ENCODE measurements at regions not wholly inside any gene's neighbourhood (a gene's known extent, or its start where the extent isn't known, plus 50 kb on each side); places are given as distances from the start of the nearest gene placed in this dataset.

- Histone ChIP-seq H3K9me3 (ENCODE audit: control insufficient read depth in 5 of 5, low read length in 5 of 5) (no peaks in the 10 kb centered on the region), H3K36me3 (ENCODE audit: control insufficient read depth in 5 of 5, insufficient read depth in 5 of 5, low read length in 5 of 5) (no peaks in the 10 kb centered on the region), H3K4me3 (ENCODE audit: low read depth in 1 of 5, low read length in 5 of 5) (no peak overlapping the region), H3K4me1 (ENCODE audit: control insufficient read depth in 5 of 5, insufficient read depth in 5 of 5, low read length in 5 of 5) (no peaks in the 10 kb centered on the region), H3K27me3 (ENCODE audit: control insufficient read depth in 5 of 5, insufficient read depth in 4 of 5, low read length in 5 of 5) (peaks cover 0 to 3% (median 0%) of the 10 kb centered on the region in 5 donors), H3K27ac (ENCODE audit: low read depth, low read length) (no peak overlapping the region), H3K9ac (ENCODE audit: low read length in 5 of 5) (no peak overlapping the region)
These were observed 435.0 kb upstream of the SMIM21 start for GRCh38 chr18:75862458-75862857.

GRCh38 chr18:75860166-75860565 is 432.7 kb upstream of the SMIM21 start:
- H3K9ac ChIP-seq (ENCODE audit: low read length in 5 of 5) = no peak overlapping the region
- no peak overlapping the region for H3K4me3 ChIP-seq (ENCODE audit: low read depth in 1 of 5, low read length in 5 of 5)
- H3K36me3 ChIP-seq (ENCODE audit: control insufficient read depth in 5 of 5, insufficient read depth in 5 of 5, low read length in 5 of 5) = no peaks in the 10 kb centered on the region
- peaks cover 0 to 2% (median 0%) of the 10 kb centered on the region in 5 donors for H3K4me1 ChIP-seq (ENCODE audit: control insufficient read depth in 5 of 5, insufficient read depth in 5 of 5, low read length in 5 of 5)
- no peaks in the 10 kb centered on the region for H3K9me3 ChIP-seq (ENCODE audit: control insufficient read depth in 5 of 5, low read length in 5 of 5)
- H3K27ac ChIP-seq (ENCODE audit: low read depth, low read length) = no peak overlapping the region
- H3K27me3 ChIP-seq (ENCODE audit: control insufficient read depth in 5 of 5, insufficient read depth in 4 of 5, low read length in 5 of 5) = peaks cover 0 to 3% (median 0%) of the 10 kb centered on the region in 5 donors

GRCh38 chr18:75859533-75859932 is 432.0 kb upstream of the SMIM21 start:
- H3K36me3 ChIP-seq (ENCODE audit: control insufficient read depth in 5 of 5, insufficient read depth in 5 of 5, low read length in 5 of 5) = no peaks in the 10 kb centered on the region
- no peak overlapping the region for H3K9ac ChIP-seq (ENCODE audit: low read length in 5 of 5)
- no peaks in the 10 kb centered on the region for H3K27me3 ChIP-seq (ENCODE audit: control insufficient read depth in 5 of 5, insufficient read depth in 4 of 5, low read length in 5 of 5)
- peaks cover 0 to 2% (median 0%) of the 10 kb centered on the region in 5 donors for H3K4me1 ChIP-seq (ENCODE audit: control insufficient read depth in 5 of 5, insufficient read depth in 5 of 5, low read length in 5 of 5)
- no peaks in the 10 kb centered on the region for H3K9me3 ChIP-seq (ENCODE audit: control insufficient read depth in 5 of 5, low read length in 5 of 5)
- H3K27ac ChIP-seq (ENCODE audit: low read depth, low read length) = no peak overlapping the region
- H3K4me3 ChIP-seq (ENCODE audit: low read depth in 1 of 5, low read length in 5 of 5) = no peak overlapping the region

- Histone ChIP-seq H3K27ac (ENCODE audit: low read depth, low read length) (no peak overlapping the region), H3K4me3 (ENCODE audit: low read depth in 1 of 5, low read length in 5 of 5) (no peak overlapping the region), H3K36me3 (ENCODE audit: control insufficient read depth in 5 of 5, insufficient read depth in 5 of 5, low read length in 5 of 5) (no peaks in the 10 kb centered on the region), H3K4me1 (ENCODE audit: control insufficient read depth in 5 of 5, insufficient read depth in 5 of 5, low read length in 5 of 5) (peaks cover 0 to 2% (median 0%) of the 10 kb centered on the region in 5 donors), H3K9me3 (ENCODE audit: control insufficient read depth in 5 of 5, low read length in 5 of 5) (no peaks in the 10 kb centered on the region), H3K9ac (ENCODE audit: low read length in 5 of 5) (no peak overlapping the region), H3K27me3 (ENCODE audit: control insufficient read depth in 5 of 5, insufficient read depth in 4 of 5, low read length in 5 of 5) (no peaks in the 10 kb centered on the region)
These were observed 431.3 kb upstream of the SMIM21 start for GRCh38 chr18:75858754-75859153.

GRCh38 chr18:75857558-75857957 is 430.1 kb upstream of the SMIM21 start:
- Histone ChIP-seq H3K27ac (ENCODE audit: low read depth, low read length) (no peak overlapping the region), H3K36me3 (ENCODE audit: control insufficient read depth in 5 of 5, insufficient read depth in 5 of 5, low read length in 5 of 5) (no peaks in the 10 kb centered on the region), H3K9me3 (ENCODE audit: control insufficient read depth in 5 of 5, low read length in 5 of 5) (no peaks in the 10 kb centered on the region), H3K4me1 (ENCODE audit: control insufficient read depth in 5 of 5, insufficient read depth in 5 of 5, low read length in 5 of 5) (peaks cover 0 to 2% (median 0%) of the 10 kb centered on the region in 5 donors), H3K27me3 (ENCODE audit: control insufficient read depth in 5 of 5, insufficient read depth in 4 of 5, low read length in 5 of 5) (no peaks in the 10 kb centered on the region), H3K4me3 (ENCODE audit: low read depth in 1 of 5, low read length in 5 of 5) (no peak overlapping the region), H3K9ac (ENCODE audit: low read length in 5 of 5) (no peak overlapping the region)

GRCh38 chr18:75854808-75855207 is 427.3 kb upstream of the SMIM21 start:
- H3K27me3 ChIP-seq (ENCODE audit: control insufficient read depth in 5 of 5, insufficient read depth in 4 of 5, low read length in 5 of 5) = no peaks in the 10 kb centered on the region
- H3K36me3 ChIP-seq (ENCODE audit: control insufficient read depth in 5 of 5, insufficient read depth in 5 of 5, low read length in 5 of 5) = no peaks in the 10 kb centered on the region
- no peaks in the 10 kb centered on the region for H3K9me3 ChIP-seq (ENCODE audit: control insufficient read depth in 5 of 5, low read length in 5 of 5)
- H3K4me3 ChIP-seq (ENCODE audit: low read depth in 1 of 5, low read length in 5 of 5) = no peak overlapping the region
- no peak overlapping the region for H3K9ac ChIP-seq (ENCODE audit: low read length in 5 of 5)
- peaks cover 0 to 2% (median 0%) of the 10 kb centered on the region in 5 donors for H3K4me1 ChIP-seq (ENCODE audit: control insufficient read depth in 5 of 5, insufficient read depth in 5 of 5, low read length in 5 of 5)
- H3K27ac ChIP-seq (ENCODE audit: low read depth, low read length) = no peak overlapping the region

- Histone ChIP-seq H3K27me3 (ENCODE audit: control insufficient read depth in 5 of 5, insufficient read depth in 4 of 5, low read length in 5 of 5) (no peaks in the 10 kb centered on the region), H3K36me3 (ENCODE audit: control insufficient read depth in 5 of 5, insufficient read depth in 5 of 5, low read length in 5 of 5) (no peaks in the 10 kb centered on the region), H3K9ac (ENCODE audit: low read length in 5 of 5) (no peak overlapping the region), H3K4me1 (ENCODE audit: control insufficient read depth in 5 of 5, insufficient read depth in 5 of 5, low read length in 5 of 5) (peaks cover 0 to 2% (median 0%) of the 10 kb centered on the region in 5 donors), H3K4me3 (ENCODE audit: low read depth in 1 of 5, low read length in 5 of 5) (no peak overlapping the region), H3K9me3 (ENCODE audit: control insufficient read depth in 5 of 5, low read length in 5 of 5) (no peaks in the 10 kb centered on the region), H3K27ac (ENCODE audit: low read depth, low read length) (no peak overlapping the region)
These were observed 426.7 kb upstream of the SMIM21 start for GRCh38 chr18:75854174-75854573.

- H3K36me3 ChIP-seq (ENCODE audit: control insufficient read depth in 5 of 5, insufficient read depth in 5 of 5, low read length in 5 of 5) = no peaks in the 10 kb centered on the region
- no peak overlapping the region for H3K4me3 ChIP-seq (ENCODE audit: low read depth in 1 of 5, low read length in 5 of 5)
- no peak overlapping the region for H3K27ac ChIP-seq (ENCODE audit: low read depth, low read length)
- H3K27me3 ChIP-seq (ENCODE audit: control insufficient read depth in 5 of 5, insufficient read depth in 4 of 5, low read length in 5 of 5) = no peaks in the 10 kb centered on the region
- H3K9ac ChIP-seq (ENCODE audit: low read length in 5 of 5) = no peak overlapping the region
- peaks cover 0 to 2% (median 0%) of the 10 kb centered on the region in 5 donors for H3K9me3 ChIP-seq (ENCODE audit: control insufficient read depth in 5 of 5, low read length in 5 of 5)
- no peaks in the 10 kb centered on the region for H3K4me1 ChIP-seq (ENCODE audit: control insufficient read depth in 5 of 5, insufficient read depth in 5 of 5, low read length in 5 of 5)
These were observed 418.8 kb upstream of the SMIM21 start for GRCh38 chr18:75846321-75846720.

GRCh38 chr18:75845413-75845812 is 417.9 kb upstream of the SMIM21 start:
- Histone ChIP-seq H3K9me3 (ENCODE audit: control insufficient read depth in 5 of 5, low read length in 5 of 5) (peaks cover 0 to 2% (median 0%) of the 10 kb centered on the region in 5 donors), H3K4me1 (ENCODE audit: control insufficient read depth in 5 of 5, insufficient read depth in 5 of 5, low read length in 5 of 5) (no peaks in the 10 kb centered on the region)

GRCh38 chr18:75844146-75844545 is 416.6 kb upstream of the SMIM21 start:
- Histone ChIP-seq H3K36me3 (ENCODE audit: control insufficient read depth in 5 of 5, insufficient read depth in 5 of 5, low read length in 5 of 5) (no peaks in the 10 kb centered on the region), H3K9me3 (ENCODE audit: control insufficient read depth in 5 of 5, low read length in 5 of 5) (peaks cover 0 to 2% (median 0%) of the 10 kb centered on the region in 5 donors), H3K27me3 (ENCODE audit: control insufficient read depth in 5 of 5, insufficient read depth in 4 of 5, low read length in 5 of 5) (no peaks in the 10 kb centered on the region), H3K4me1 (ENCODE audit: control insufficient read depth in 5 of 5, insufficient read depth in 5 of 5, low read length in 5 of 5) (no peaks in the 10 kb centered on the region), H3K9ac (ENCODE audit: low read length in 5 of 5) (no peak overlapping the region), H3K27ac (ENCODE audit: low read depth, low read length) (no peak overlapping the region), H3K4me3 (ENCODE audit: low read depth in 1 of 5, low read length in 5 of 5) (no peak overlapping the region)

More at GRCh38 chr18:75845413-75845812, 417.9 kb upstream of the SMIM21 start:
- Histone ChIP-seq H3K36me3 (ENCODE audit: control insufficient read depth in 5 of 5, insufficient read depth in 5 of 5, low read length in 5 of 5) (no peaks in the 10 kb centered on the region), H3K4me3 (ENCODE audit: low read depth in 1 of 5, low read length in 5 of 5) (no peak overlapping the region), H3K27me3 (ENCODE audit: control insufficient read depth in 5 of 5, insufficient read depth in 4 of 5, low read length in 5 of 5) (no peaks in the 10 kb centered on the region), H3K27ac (ENCODE audit: low read depth, low read length) (no peak overlapping the region), H3K9ac (ENCODE audit: low read length in 5 of 5) (no peak overlapping the region)

GRCh38 chr18:75840131-75840530 is 412.6 kb upstream of the SMIM21 start:
- Histone ChIP-seq H3K9ac (ENCODE audit: low read length in 5 of 5) (no peak overlapping the region), H3K4me3 (ENCODE audit: low read depth in 1 of 5, low read length in 5 of 5) (no peak overlapping the region), H3K9me3 (ENCODE audit: control insufficient read depth in 5 of 5, low read length in 5 of 5) (no peaks in the 10 kb centered on the region), H3K27me3 (ENCODE audit: control insufficient read depth in 5 of 5, insufficient read depth in 4 of 5, low read length in 5 of 5) (no peaks in the 10 kb centered on the region), H3K36me3 (ENCODE audit: control insufficient read depth in 5 of 5, insufficient read depth in 5 of 5, low read length in 5 of 5) (no peaks in the 10 kb centered on the region), H3K4me1 (ENCODE audit: control insufficient read depth in 5 of 5, insufficient read depth in 5 of 5, low read length in 5 of 5) (no peaks in the 10 kb centered on the region), H3K27ac (ENCODE audit: low read depth, low read length) (no peak overlapping the region)
